ENCODE measurements at regions not wholly inside any gene's neighbourhood (a gene's known extent, or its start where the extent isn't known, plus 50 kb on each side); places are given as distances from the start of the nearest gene placed in this dataset.

DNA sequence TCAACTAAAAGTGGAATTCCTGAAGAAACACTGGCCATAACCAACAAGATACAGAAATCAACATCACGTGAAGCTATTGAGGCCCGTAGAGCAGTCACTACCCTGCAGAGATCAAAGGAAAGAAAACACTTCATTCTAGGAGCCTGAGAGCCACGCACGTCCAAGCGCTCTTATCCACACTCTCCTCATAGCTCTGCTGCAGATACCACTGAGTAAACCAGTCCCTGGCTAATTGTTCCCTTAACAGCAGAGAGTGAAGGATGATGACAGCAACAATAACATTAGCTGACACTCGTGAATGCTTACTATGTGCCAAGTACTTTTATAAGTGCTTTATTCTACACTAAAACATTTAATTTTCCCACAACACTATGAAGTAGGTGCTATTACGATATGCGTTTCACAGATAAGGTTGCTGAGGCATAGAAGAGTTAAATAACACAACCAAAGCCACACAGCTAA lies 271.0 kb upstream of the GADL1 start:
- peaks cover 21% of the 10 kb centered on the region for H3K4me1 ChIP-seq
- TF ChIP-seq, protein P1, sequence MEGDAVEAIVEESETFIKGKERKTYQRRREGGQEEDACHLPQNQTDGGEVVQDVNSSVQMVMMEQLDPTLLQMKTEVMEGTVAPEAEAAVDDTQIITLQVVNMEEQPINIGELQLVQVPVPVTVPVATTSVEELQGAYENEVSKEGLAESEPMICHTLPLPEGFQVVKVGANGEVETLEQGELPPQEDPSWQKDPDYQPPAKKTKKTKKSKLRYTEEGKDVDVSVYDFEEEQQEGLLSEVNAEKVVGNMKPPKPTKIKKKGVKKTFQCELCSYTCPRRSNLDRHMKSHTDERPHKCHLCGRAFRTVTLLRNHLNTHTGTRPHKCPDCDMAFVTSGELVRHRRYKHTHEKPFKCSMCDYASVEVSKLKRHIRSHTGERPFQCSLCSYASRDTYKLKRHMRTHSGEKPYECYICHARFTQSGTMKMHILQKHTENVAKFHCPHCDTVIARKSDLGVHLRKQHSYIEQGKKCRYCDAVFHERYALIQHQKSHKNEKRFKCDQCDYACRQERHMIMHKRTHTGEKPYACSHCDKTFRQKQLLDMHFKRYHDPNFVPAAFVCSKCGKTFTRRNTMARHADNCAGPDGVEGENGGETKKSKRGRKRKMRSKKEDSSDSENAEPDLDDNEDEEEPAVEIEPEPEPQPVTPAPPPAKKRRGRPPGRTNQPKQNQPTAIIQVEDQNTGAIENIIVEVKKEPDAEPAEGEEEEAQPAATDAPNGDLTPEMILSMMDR (IDR thresholded peaks at IDR 0.05) = no peak
- peak overlapping the region; percentile 70 for H3K27ac ChIP-seq
- DNase-seq = peak; percentile 60
- ATAC-seq = peak; percentile 94 to 98
- H3K36me3 ChIP-seq = no peaks in the 10 kb centered on the region
- intact Hi-C loops (cut with DNase I) = no loop called here
- H3K4me3 ChIP-seq = no peak overlapping the region
- no peaks in the 10 kb centered on the region for H3K27me3 ChIP-seq (ENCODE audit: low read depth)
- no peaks in the 10 kb centered on the region for H3K9me3 ChIP-seq

DNA sequence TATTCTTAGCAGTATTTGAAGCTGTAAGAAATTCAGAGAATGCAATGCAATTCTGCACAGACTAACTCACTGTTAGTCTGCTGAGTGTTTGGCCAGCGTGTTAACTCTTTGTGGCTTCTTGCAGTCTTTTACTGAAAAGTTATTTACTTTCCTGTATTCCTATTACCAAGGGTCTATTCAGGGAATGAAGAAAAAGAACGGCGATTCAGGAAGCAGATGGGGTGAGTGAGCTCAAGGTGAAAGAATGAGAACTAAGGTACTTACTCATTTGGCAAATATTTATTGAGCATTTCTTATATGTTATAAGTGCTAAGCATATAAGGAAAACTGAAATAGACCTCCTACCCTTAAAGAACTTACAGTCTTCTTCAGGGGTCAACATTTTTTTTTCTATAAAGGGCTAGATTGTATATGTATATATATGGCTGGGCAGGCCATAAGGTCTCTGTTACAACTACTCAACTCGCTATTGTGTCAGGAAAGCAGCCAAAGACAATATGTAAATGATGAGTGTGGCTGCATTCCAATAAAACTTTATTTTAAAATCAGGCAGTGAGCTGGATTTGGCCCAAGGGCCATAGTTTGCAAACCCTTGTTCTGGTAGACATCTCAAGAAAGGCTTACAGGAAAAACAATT lies 271.9 kb upstream of the GADL1 start:
- ATAC-seq = peak; percentile 24 to 39

DNA sequence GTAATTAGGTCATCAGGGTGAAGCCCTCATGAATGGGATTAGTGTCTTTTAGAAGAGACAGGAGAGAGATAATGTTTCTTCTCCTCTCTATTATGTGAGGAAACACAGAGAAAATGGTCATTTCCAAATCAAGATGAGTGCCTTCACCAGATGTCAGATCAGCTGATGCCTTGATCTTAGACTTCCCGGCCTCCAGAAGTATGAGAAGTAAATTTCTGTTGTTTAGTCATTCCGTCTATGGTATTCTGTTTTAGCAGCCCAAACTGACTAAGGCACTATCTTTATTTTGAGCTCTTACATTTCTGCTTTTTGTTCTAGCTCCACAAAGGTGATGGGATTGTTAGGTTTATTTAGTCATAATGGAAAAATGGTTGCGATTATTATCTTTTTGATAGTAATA lies 273.2 kb upstream of the GADL1 start:
- no peak overlapping the region for H3K27ac ChIP-seq
- no peaks in the 10 kb centered on the region for H3K36me3 ChIP-seq
- ATAC-seq = no peak
- H3K27me3 ChIP-seq (ENCODE audit: low read depth) = no peaks in the 10 kb centered on the region
- H3K9me3 ChIP-seq = no peaks in the 10 kb centered on the region
- H3K4me1 ChIP-seq = peaks cover 40% of the 10 kb centered on the region
- intact Hi-C loops (cut with DNase I) = no loop called here
- no peak for DNase-seq
- H3K4me3 ChIP-seq = no peak overlapping the region
- TF ChIP-seq, protein P1 (IDR thresholded peaks at IDR 0.05) = no peak

More for the DNA sequence above, 271.9 kb upstream of the GADL1 start:
- H3K9me3 ChIP-seq = no peaks in the 10 kb centered on the region
- H3K27ac ChIP-seq = peak overlapping the region; percentile 70
- H3K36me3 ChIP-seq = no peaks in the 10 kb centered on the region
- no peak overlapping the region for H3K4me3 ChIP-seq
- TF ChIP-seq, protein P1 (IDR thresholded peaks at IDR 0.05) = no peak
- DNase-seq = no peak
- intact Hi-C loops (cut with DNase I) = no loop called here
- H3K27me3 ChIP-seq (ENCODE audit: low read depth) = no peaks in the 10 kb centered on the region
- peaks cover 30% of the 10 kb centered on the region for H3K4me1 ChIP-seq

- intact Hi-C loops (cut with DNase I) = no loop called here
- Histone ChIP-seq H3K4me3 (no peak overlapping the region), H3K4me1 (peaks cover 29% of the 10 kb centered on the region), H3K27me3 (ENCODE audit: low read depth) (no peaks in the 10 kb centered on the region), H3K27ac (peak overlapping the region; percentile 38), H3K9me3 (no peaks in the 10 kb centered on the region), H3K36me3 (no peaks in the 10 kb centered on the region)
- TF ChIP-seq, protein P1 (IDR thresholded peaks at IDR 0.05) = no peak
- ATAC-seq (peak; percentile 73 to 82), DNase-seq (no peak)
Measured at GRCh38 chr3:31170932-31171670, 276.6 kb upstream of the GADL1 start.

GRCh38 chr3:31172336-31172735 lies 277.9 kb upstream of the GADL1 start:
- no peak overlapping the region for H3K27ac ChIP-seq
- no peak overlapping the region for H3K4me3 ChIP-seq
- DNase-seq (no peak), ATAC-seq (no peak)
- H3K9me3 ChIP-seq = no peaks in the 10 kb centered on the region
- TF ChIP-seq, protein P1 (IDR thresholded peaks at IDR 0.05) = no peak
- no peaks in the 10 kb centered on the region for H3K27me3 ChIP-seq (ENCODE audit: low read depth)
- intact Hi-C loops (cut with DNase I) = no loop called here
- peaks cover 20% of the 10 kb centered on the region for H3K4me1 ChIP-seq
- no peaks in the 10 kb centered on the region for H3K36me3 ChIP-seq
